ENCODE measurements at regions not wholly inside any gene's neighbourhood (a gene's known extent, or its start where the extent isn't known, plus 50 kb on each side); places are given as distances from the start of the nearest gene placed in this dataset.
"Not testable (repeated sequence)": the region's sequence is repeated elsewhere in the genome, so short reads cannot be mapped to it uniquely, and the experiment has no call there.

DNA sequence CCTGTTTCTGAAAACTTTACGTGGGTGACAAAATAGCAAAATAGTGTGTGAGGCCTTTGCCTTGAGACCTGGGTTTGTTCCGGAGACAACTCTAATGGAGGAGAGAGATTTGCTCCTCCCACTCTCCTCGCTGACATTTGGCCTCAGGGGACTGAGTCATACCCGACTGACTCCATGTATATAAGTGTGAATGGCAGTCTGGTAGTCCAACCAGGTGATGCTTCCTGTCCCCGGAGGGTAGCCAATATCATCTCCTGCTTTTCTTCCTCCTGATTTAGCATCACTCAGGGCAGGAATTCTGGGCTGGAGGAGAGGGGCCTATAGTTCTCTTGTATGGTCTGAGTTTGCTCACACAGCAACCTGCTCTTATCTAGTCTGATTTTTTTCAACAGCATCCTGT, 76.0 kb downstream of the NPIPB5 start:
- not testable (repeated sequence) for H3K36me3 ChIP-seq (ENCODE audit: insufficient read depth); H3K4me1 ChIP-seq (ENCODE audit: insufficient read depth); DNase-seq (ENCODE audit: low spot score); H3K79me2 ChIP-seq (replicated peaks; ENCODE audit: insufficient read depth); H3K4me1 Mint-ChIP-seq; H3K4me3 Mint-ChIP-seq; H3K4me3 ChIP-seq; H3K27me3 Mint-ChIP-seq (ENCODE audit: insufficient read depth, low read depth, poor library complexity); H3K27ac ChIP-seq (ENCODE audit: low read depth); H3F3A ChIP-seq (replicated peaks; ENCODE audit: low read depth); H3K36me3 Mint-ChIP-seq (ENCODE audit: low read depth); H3K9me2 ChIP-seq (ENCODE audit: insufficient read depth); H3K4me2 ChIP-seq; H3K27ac Mint-ChIP-seq; H3K9me3 Mint-ChIP-seq; H3K27me3 ChIP-seq (ENCODE audit: insufficient read depth); H2AFZ ChIP-seq; H4K20me1 ChIP-seq (replicated peaks; ENCODE audit: insufficient read depth)
- peak; percentile 60 for ATAC-seq

DNA sequence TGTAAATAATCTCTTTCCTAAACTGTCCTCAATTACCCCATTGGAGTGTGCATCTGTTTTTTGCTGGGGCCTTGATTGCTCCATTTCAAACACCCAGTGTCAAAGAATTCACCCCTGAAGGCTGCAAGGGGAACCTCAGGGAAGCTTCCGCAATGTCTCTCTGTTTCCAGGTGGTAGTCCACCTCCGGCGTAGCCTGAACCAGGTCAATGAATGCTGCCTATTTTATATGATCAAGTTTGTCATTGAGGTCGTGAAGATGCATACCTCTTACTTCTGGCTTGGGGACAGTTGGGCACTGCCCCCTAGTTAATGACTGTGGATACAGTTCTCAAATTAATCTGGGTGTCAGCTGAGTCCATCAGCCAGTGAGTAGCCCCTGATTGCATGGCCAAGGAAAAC, 79.1 kb downstream of the NPIPB5 start:
- H3K4me3 Mint-ChIP-seq; H3F3A ChIP-seq (replicated peaks; ENCODE audit: low read depth); H3K79me2 ChIP-seq (replicated peaks; ENCODE audit: insufficient read depth); H3K27me3 Mint-ChIP-seq (ENCODE audit: insufficient read depth, low read depth, poor library complexity); H2AFZ ChIP-seq; H3K4me1 Mint-ChIP-seq; H3K9me3 Mint-ChIP-seq; H3K36me3 Mint-ChIP-seq (ENCODE audit: low read depth); H3K9me2 ChIP-seq (ENCODE audit: insufficient read depth); H3K27ac ChIP-seq (ENCODE audit: low read depth); H3K27me3 ChIP-seq (ENCODE audit: insufficient read depth); H3K4me1 ChIP-seq (ENCODE audit: insufficient read depth); ATAC-seq; H4K20me1 ChIP-seq (replicated peaks; ENCODE audit: insufficient read depth); H3K4me3 ChIP-seq; H3K4me2 ChIP-seq; DNase-seq (ENCODE audit: low spot score); H3K36me3 ChIP-seq (ENCODE audit: insufficient read depth); H3K27ac Mint-ChIP-seq: not testable (repeated sequence)

DNA sequence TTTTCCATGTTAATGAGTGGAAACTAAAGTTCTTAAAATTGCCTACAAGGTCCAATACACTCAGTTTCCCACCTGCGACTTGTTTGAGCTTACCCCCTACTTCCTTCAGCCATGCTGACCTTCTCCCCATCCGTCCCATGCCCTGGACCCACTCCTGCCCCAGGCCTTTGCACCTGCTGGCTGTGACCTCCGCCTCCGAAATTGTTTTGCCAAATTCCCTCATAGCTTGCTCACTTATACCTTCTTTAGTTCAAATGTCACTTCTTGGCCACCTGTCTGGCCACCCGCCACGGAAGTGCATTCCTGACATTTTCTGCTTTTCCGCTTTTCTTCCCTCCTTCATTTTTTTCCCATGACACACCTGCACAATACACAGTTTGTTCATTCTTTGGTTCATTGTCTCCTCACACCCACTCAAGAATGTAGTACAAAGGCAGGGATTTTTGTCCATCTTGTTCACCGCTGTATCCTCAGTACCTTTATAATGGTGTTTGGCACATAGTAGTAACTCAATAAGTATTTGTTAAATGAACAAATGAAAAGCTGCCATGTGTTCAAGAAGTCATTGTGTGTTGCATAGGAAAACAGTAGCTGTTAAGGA, 85.9 kb downstream of the NPIPB5 start:
- not testable (repeated sequence) for H2AFZ ChIP-seq; H3K27ac Mint-ChIP-seq; H3F3A ChIP-seq (replicated peaks; ENCODE audit: low read depth); H3K27ac ChIP-seq (ENCODE audit: low read depth); H3K4me1 Mint-ChIP-seq; H3K36me3 ChIP-seq (ENCODE audit: insufficient read depth); H3K4me3 Mint-ChIP-seq; H4K20me1 ChIP-seq (replicated peaks; ENCODE audit: insufficient read depth); H3K4me3 ChIP-seq; DNase-seq (ENCODE audit: low spot score); ATAC-seq; H3K27me3 ChIP-seq (ENCODE audit: insufficient read depth); H3K27me3 Mint-ChIP-seq (ENCODE audit: insufficient read depth, low read depth, poor library complexity); H3K4me2 ChIP-seq; H3K79me2 ChIP-seq (replicated peaks; ENCODE audit: insufficient read depth); H3K9me2 ChIP-seq (ENCODE audit: insufficient read depth); H3K9me3 Mint-ChIP-seq; H3K36me3 Mint-ChIP-seq (ENCODE audit: low read depth); H3K4me1 ChIP-seq (ENCODE audit: insufficient read depth)

DNA sequence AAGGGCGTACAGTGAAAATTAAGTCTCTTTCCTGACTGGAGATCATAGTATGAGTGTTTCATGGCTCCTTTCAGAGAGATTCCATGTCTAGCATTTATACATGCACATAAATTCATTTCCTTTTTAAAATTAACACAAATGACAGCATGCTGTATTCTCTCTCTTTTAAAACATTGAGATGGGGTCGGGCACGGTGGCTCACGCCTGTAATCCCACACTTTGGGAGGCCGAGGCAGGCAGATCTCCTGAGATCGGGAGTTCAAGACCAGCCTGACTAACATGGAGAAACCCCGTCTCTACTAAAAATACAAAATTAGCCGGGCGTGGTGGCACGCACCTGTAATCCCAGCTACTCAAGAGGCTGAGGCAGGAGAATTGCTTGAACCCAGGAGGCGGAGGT, 93.1 kb downstream of the NPIPB5 start:
- H3K27ac ChIP-seq (ENCODE audit: low read depth); H3K27ac Mint-ChIP-seq; H3K27me3 ChIP-seq (ENCODE audit: insufficient read depth); H3K4me1 ChIP-seq (ENCODE audit: insufficient read depth); H3K79me2 ChIP-seq (replicated peaks; ENCODE audit: insufficient read depth); H3K27me3 Mint-ChIP-seq (ENCODE audit: insufficient read depth, low read depth, poor library complexity); H3K4me3 ChIP-seq; H3K9me3 Mint-ChIP-seq; H3K36me3 ChIP-seq (ENCODE audit: insufficient read depth); H2AFZ ChIP-seq; H3F3A ChIP-seq (replicated peaks; ENCODE audit: low read depth); DNase-seq (ENCODE audit: low spot score); H4K20me1 ChIP-seq (replicated peaks; ENCODE audit: insufficient read depth); H3K4me3 Mint-ChIP-seq; H3K4me1 Mint-ChIP-seq; H3K36me3 Mint-ChIP-seq (ENCODE audit: low read depth); H3K9me2 ChIP-seq (ENCODE audit: insufficient read depth); H3K4me2 ChIP-seq; ATAC-seq: not testable (repeated sequence)

DNA sequence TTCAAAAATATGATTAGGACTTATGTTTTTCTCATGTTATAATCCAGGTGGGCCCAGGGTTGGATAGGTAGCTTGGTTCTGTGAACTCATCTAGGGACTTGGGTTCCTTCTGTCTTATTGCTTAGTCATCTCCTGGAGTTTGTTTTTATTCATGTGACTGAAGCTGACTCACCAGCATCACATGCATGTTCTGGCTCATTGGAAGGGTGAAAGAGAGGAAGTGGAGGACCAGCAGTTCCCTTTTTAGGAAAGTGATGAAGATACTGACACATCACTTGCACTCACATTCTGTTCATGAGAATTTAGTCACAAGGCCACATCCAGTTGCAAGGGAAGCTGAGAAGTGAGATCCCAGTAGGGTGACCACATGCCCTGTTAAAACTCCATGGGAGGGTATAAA, 95.9 kb downstream of the NPIPB5 start:
- H3K36me3 ChIP-seq (ENCODE audit: insufficient read depth); H3K27ac ChIP-seq (ENCODE audit: low read depth); H3K9me2 ChIP-seq (ENCODE audit: insufficient read depth); H3K4me1 ChIP-seq (ENCODE audit: insufficient read depth); H3K4me3 Mint-ChIP-seq; H3K79me2 ChIP-seq (replicated peaks; ENCODE audit: insufficient read depth); H4K20me1 ChIP-seq (replicated peaks; ENCODE audit: insufficient read depth); ATAC-seq; H2AFZ ChIP-seq; H3F3A ChIP-seq (replicated peaks; ENCODE audit: low read depth); H3K36me3 Mint-ChIP-seq (ENCODE audit: low read depth); H3K4me1 Mint-ChIP-seq; H3K27me3 Mint-ChIP-seq (ENCODE audit: insufficient read depth, low read depth, poor library complexity); DNase-seq (ENCODE audit: low spot score); H3K9me3 Mint-ChIP-seq; H3K4me2 ChIP-seq; H3K27me3 ChIP-seq (ENCODE audit: insufficient read depth); H3K27ac Mint-ChIP-seq; H3K4me3 ChIP-seq: not testable (repeated sequence)

DNA sequence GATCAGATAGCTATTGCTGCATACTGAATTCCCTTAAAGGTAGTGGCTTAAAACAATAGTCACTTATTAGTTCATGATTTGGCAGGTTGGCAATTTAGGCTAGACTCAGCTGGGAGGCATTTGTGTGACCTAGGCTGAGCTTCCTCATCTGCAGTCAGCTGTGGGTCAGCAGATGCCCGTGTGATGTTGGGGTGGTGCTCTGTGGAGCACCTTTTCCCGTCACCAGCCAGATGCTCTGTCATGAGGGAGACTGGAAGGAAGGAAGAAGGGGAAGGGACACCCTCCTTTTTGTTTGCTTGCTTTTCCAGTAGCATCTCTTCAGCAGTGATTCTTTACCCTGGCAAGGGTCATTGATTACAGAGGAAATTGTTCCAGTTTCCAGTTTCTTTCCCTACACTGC, 99.1 kb downstream of the NPIPB5 start:
- H3K4me1 ChIP-seq (ENCODE audit: insufficient read depth); H3K27me3 ChIP-seq (ENCODE audit: insufficient read depth); DNase-seq (ENCODE audit: low spot score); H3K36me3 ChIP-seq (ENCODE audit: insufficient read depth); H3K27me3 Mint-ChIP-seq (ENCODE audit: insufficient read depth, low read depth, poor library complexity); H3F3A ChIP-seq (replicated peaks; ENCODE audit: low read depth); H3K4me1 Mint-ChIP-seq; H4K20me1 ChIP-seq (replicated peaks; ENCODE audit: insufficient read depth); H3K4me2 ChIP-seq; H3K9me3 Mint-ChIP-seq; ATAC-seq; H2AFZ ChIP-seq; H3K79me2 ChIP-seq (replicated peaks; ENCODE audit: insufficient read depth); H3K4me3 ChIP-seq; H3K9me2 ChIP-seq (ENCODE audit: insufficient read depth); H3K27ac ChIP-seq (ENCODE audit: low read depth); H3K36me3 Mint-ChIP-seq (ENCODE audit: low read depth); H3K4me3 Mint-ChIP-seq; H3K27ac Mint-ChIP-seq: not testable (repeated sequence)

DNA sequence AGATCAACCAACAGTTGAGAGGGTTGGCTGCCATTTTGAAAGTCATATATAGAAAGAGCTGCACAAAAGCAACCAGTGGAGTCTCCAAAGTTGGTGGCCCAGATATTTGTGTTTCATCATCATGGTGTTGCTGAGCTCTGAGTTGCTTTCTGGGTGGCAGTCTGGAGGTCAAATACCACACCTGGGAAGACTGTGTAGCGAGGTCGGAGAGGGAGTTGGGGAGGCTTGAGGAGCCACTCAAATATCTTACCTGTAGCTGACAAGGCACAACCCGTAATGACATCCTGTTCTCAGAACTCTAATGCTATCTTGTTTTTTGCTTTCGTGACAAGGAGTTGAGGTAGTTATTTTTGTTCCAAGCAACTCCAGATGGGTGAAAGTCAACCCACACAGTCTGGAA, 100.4 kb downstream of the NPIPB5 start:
- not testable (repeated sequence) for H3K27ac Mint-ChIP-seq; H3K9me2 ChIP-seq (ENCODE audit: insufficient read depth); H3K4me1 ChIP-seq (ENCODE audit: insufficient read depth); H3F3A ChIP-seq (replicated peaks; ENCODE audit: low read depth); H3K79me2 ChIP-seq (replicated peaks; ENCODE audit: insufficient read depth); H3K4me3 ChIP-seq; H3K27ac ChIP-seq (ENCODE audit: low read depth); H3K4me3 Mint-ChIP-seq; H4K20me1 ChIP-seq (replicated peaks; ENCODE audit: insufficient read depth); H3K4me2 ChIP-seq; H3K27me3 Mint-ChIP-seq (ENCODE audit: insufficient read depth, low read depth, poor library complexity); DNase-seq (ENCODE audit: low spot score); H3K9me3 Mint-ChIP-seq; ATAC-seq; H3K36me3 ChIP-seq (ENCODE audit: insufficient read depth); H3K27me3 ChIP-seq (ENCODE audit: insufficient read depth); H3K4me1 Mint-ChIP-seq; H3K36me3 Mint-ChIP-seq (ENCODE audit: low read depth)
- H2AFZ ChIP-seq: peak overlapping the region; percentile 78; the same call in 1 of the 2 replicates
